Vagina (tissue), 2 donors: ENCODE measurements at regions not wholly inside any gene's neighbourhood (a gene's known extent, or its start where the extent isn't known, plus 50 kb on each side); places are given as distances from the start of the nearest gene placed in this dataset.

Source experiments
- DNase-seq, 2 donors: peaks; one replicate each; pipeline ENCODE4 v3.0.0-alpha.2; 2017; ENCODE audit errors: extremely low spot score in 2 of 2
- H3K27ac ChIP-seq: fragments of 200-600 bp; sonication (generic); one replicate; pipeline ENCODE4 v1.5.1; 2019
- H3K27me3 ChIP-seq: fragments of 200-600 bp; sonication (generic); one replicate; pipeline ENCODE4 v1.5.1; 2019
- H3K36me3 ChIP-seq, 2 donors: fragments of 200-600 bp; sonication (generic); one replicate each; pipeline ENCODE4 v1.5.1; 2017 to 2019
- H3K4me1 ChIP-seq: fragments of 200-600 bp; sonication (generic); one replicate; pipeline ENCODE4 v1.5.1; 2019
- H3K4me3 ChIP-seq, 2 donors: fragments of 200-600 bp; sonication (generic); 1 replicate in 1 of 2; 2 replicates in 1 of 2; pipeline ENCODE4 v1.5.1; 2016 to 2019
- H3K9me3 ChIP-seq: fragments of 200-600 bp; sonication (generic); one replicate; pipeline ENCODE4 v1.5.1; 2019
- POLR2A ChIP-seq, 2 donors: fragments of 450-650 bp; IDR thresholded peaks; one replicate each; pipeline ENCODE4 v1.6.1; 2017; ENCODE audit warnings: antibody characterized with exemption in 2 of 2, mild to moderate bottlenecking in 2 of 2, moderate library complexity in 2 of 2
- POLR2AphosphoS5 ChIP-seq, 2 donors: sonication (generic); formaldehyde crosslinking; IDR thresholded peaks; one replicate each; pipeline ENCODE4 v1.9.0; 2017; ENCODE audit warnings: antibody characterized with exemption in 2 of 2, mild to moderate bottlenecking in 2 of 2, low read depth in 1 of 2; ENCODE audit not compliant: insufficient read depth in 1 of 2
- intact Hi-C: fragments of 100-400 bp; cut with DNase I; formaldehyde crosslinking; loops from one replicate; pipeline ENCODE4 v1.15.1; 2023
- TF ChIP-seq, protein P1 (sequence below), 3 experiments: fragments of 450-650 bp in 2 of 3; fragments of 200-600 bp in 1 of 3; sonication (generic) in 1 of 3; IDR thresholded peaks; one replicate each; pipeline ENCODE4 v1.5.1; 2017 to 2019; ENCODE audit warnings: antibody characterized with exemption in 3 of 3, mild to moderate bottlenecking in 2 of 3, moderate library complexity in 2 of 3

DNA sequence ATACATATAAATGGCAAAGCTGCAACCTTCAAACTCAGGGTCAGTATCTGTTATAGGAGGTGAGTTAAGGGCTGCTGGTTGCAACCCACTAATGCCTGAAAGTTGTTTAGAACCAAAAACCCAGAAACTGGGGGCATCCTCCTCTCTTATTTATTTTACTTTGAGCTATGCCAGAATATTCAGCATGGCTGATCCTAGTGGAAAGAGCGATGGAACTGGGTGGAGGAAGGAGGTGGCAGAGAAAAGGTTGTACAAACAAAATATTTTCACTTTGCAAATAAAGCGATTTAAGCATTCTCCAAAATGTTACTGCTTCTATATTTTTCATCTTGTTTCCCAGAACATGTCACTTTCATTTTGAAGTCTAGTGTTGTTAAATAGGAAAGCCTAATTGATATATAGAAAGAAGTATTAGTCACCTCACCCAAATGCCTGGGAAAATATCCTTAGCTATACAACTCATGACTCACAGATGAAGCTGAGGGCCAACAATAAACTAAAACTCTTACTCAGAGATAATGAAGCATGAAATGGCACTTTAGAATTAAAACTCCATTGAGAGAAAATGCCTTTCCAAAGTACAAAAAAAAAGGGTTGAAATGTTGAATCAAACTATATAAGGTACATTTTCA, 251.4 kb upstream of the UBE2E3 start:
- DNase-seq: no peak
- Histone ChIP-seq H3K27me3 (no peaks in the 10 kb centered on the region), H3K36me3 (no peaks in the 10 kb centered on the region), H3K9me3 (no peaks in the 10 kb centered on the region), H3K27ac (no peak overlapping the region), H3K4me1 (no peaks in the 10 kb centered on the region), H3K4me3 (no peak overlapping the region)
- intact Hi-C loops: no loop called here
- TF ChIP-seq, protein P1, sequence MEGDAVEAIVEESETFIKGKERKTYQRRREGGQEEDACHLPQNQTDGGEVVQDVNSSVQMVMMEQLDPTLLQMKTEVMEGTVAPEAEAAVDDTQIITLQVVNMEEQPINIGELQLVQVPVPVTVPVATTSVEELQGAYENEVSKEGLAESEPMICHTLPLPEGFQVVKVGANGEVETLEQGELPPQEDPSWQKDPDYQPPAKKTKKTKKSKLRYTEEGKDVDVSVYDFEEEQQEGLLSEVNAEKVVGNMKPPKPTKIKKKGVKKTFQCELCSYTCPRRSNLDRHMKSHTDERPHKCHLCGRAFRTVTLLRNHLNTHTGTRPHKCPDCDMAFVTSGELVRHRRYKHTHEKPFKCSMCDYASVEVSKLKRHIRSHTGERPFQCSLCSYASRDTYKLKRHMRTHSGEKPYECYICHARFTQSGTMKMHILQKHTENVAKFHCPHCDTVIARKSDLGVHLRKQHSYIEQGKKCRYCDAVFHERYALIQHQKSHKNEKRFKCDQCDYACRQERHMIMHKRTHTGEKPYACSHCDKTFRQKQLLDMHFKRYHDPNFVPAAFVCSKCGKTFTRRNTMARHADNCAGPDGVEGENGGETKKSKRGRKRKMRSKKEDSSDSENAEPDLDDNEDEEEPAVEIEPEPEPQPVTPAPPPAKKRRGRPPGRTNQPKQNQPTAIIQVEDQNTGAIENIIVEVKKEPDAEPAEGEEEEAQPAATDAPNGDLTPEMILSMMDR (IDR thresholded peaks at IDR 0.05): no peak
- peak in 1 of 2 donors; percentile 57 for TF ChIP-seq POLR2AphosphoS5 (IDR thresholded peaks at IDR 0.05; ENCODE audit: insufficient read depth in 1 of 2, low read depth in 1 of 2)

DNA sequence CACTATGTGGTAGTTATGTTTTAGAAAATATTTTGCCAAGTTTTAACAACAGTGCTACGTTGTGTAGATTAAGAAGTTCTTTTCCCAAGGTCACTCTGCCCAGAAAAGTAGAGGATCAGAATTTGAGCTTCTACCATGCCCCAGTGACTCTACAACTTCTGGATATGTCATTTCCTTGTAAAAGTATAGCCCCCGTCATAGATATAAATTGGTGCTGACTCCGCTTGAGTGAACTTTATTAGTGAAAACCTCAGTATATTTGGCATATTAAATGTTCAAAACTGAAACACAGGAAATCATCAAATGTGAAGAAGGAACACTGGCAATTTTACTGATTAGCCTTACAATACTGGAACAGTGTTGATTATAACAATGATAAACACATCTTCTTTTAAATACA, 256.7 kb upstream of the UBE2E3 start:
- TF ChIP-seq POLR2AphosphoS5 (IDR thresholded peaks at IDR 0.05; ENCODE audit: insufficient read depth in 1 of 2, low read depth in 1 of 2) (no peak), POLR2A (IDR thresholded peaks at IDR 0.05) (no peak)
- TF ChIP-seq, protein P1 (IDR thresholded peaks at IDR 0.05): no peak
- DNase-seq: no peak
- Histone ChIP-seq H3K27me3 (no peaks in the 10 kb centered on the region), H3K27ac (no peak overlapping the region), H3K4me1 (peaks cover 9% of the 10 kb centered on the region), H3K4me3 (no peak overlapping the region), H3K36me3 (no peaks in the 10 kb centered on the region), H3K9me3 (no peaks in the 10 kb centered on the region)
- intact Hi-C loops: no loop called here

DNA sequence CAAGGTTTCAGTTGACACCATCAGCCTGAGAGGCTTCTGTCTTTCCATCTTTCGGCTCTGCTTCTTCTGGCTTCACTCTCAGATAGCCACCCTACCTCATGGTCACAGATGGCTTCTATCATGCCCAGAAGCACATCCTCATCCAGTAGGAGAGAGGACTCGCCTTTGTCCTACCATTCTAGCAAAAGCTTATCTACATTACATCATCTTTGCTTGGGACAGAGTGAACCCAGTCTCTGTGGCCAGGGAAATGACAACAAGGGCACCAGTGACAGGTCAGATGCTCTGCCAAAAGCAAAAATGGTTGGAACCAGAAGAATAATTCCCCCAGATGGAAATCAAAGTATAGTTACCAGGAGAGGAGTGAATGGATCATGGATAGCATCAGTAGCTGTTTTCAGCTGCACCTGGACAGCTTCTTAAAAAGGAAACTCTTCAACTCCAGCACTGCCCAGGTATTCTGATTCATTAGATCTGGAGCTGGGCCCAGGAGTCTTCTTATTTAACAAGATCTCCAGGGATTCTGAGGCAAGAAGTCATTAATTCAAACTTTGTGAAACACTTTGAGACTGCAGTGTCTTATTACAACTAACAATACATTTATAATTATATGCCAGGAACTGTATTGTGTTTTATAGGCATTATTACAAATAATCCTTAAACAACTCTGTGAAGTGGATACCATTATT, 257.7 kb upstream of the UBE2E3 start:
- Histone ChIP-seq H3K27ac (no peak overlapping the region), H3K36me3 (no peaks in the 10 kb centered on the region), H3K9me3 (no peaks in the 10 kb centered on the region), H3K4me1 (peaks cover 9% of the 10 kb centered on the region), H3K4me3 (no peak overlapping the region), H3K27me3 (no peaks in the 10 kb centered on the region)
- TF ChIP-seq POLR2AphosphoS5 (IDR thresholded peaks at IDR 0.05; ENCODE audit: insufficient read depth in 1 of 2, low read depth in 1 of 2): no peak
- TF ChIP-seq, protein P1 (IDR thresholded peaks at IDR 0.05): no peak
- TF ChIP-seq POLR2A (IDR thresholded peaks at IDR 0.05): no peak
- intact Hi-C loops: no loop called here
- DNase-seq: no peak

DNA sequence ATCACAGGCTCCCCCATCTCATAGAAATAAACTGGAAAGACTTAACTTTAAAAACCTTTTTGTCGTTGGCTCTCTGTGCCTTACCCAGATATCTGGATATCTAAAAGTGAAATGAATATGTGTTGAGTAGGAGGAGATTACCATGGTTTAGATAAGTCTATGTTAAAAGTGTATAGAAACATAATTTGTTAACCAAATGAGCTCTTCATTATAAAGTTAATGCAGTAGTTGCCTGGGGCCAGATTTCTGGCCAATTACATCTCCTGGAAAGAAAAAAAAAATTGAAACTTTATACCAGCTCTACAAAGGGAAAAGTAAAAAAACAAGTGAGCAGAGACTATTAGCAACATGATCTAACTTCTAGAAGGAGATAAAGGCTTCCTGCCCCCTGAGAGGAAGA, 259.6 kb upstream of the UBE2E3 start:
- no peak for TF ChIP-seq POLR2A (IDR thresholded peaks at IDR 0.05)
- TF ChIP-seq, protein P1 (IDR thresholded peaks at IDR 0.05): no peak
- no peak for TF ChIP-seq POLR2AphosphoS5 (IDR thresholded peaks at IDR 0.05; ENCODE audit: insufficient read depth in 1 of 2, low read depth in 1 of 2)
- Histone ChIP-seq H3K4me3 (no peak overlapping the region), H3K36me3 (no peaks in the 10 kb centered on the region), H3K27ac (no peak overlapping the region), H3K9me3 (no peaks in the 10 kb centered on the region), H3K27me3 (no peaks in the 10 kb centered on the region), H3K4me1 (peaks cover 9% of the 10 kb centered on the region)
- no peak for DNase-seq
- intact Hi-C loops: no loop called here

DNA sequence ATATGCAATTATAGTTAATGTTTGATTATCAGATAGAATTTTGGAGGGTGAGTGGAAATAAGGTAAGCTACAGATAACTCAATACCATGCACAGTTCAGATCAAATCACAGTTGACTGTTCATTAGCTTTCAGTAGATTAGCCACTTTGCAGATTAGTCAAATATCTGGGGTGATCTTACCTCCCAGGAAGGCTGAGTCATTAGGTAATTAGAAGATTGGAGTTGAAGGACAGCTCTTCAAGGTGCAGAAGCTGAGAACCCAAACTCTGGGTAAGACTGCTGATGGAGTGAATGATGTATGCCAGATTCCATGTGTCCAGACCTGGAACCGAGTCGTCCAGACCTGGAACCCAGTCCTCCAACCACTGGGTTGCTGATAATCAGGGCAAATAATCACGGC, 262.8 kb upstream of the UBE2E3 start:
- Histone ChIP-seq H3K9me3 (no peaks in the 10 kb centered on the region), H3K27me3 (no peaks in the 10 kb centered on the region), H3K4me1 (peaks cover 4% of the 10 kb centered on the region), H3K27ac (no peak overlapping the region), H3K4me3 (no peak overlapping the region), H3K36me3 (no peaks in the 10 kb centered on the region)
- intact Hi-C loops: no loop called here
- TF ChIP-seq POLR2A (IDR thresholded peaks at IDR 0.05): no peak
- TF ChIP-seq, protein P1 (IDR thresholded peaks at IDR 0.05): no peak
- TF ChIP-seq POLR2AphosphoS5 (IDR thresholded peaks at IDR 0.05; ENCODE audit: insufficient read depth in 1 of 2, low read depth in 1 of 2): no peak
- no peak for DNase-seq
